ENCODE measurements at regions not wholly inside any gene's neighbourhood (a gene's known extent, or its start where the extent isn't known, plus 50 kb on each side); places are given as distances from the start of the nearest gene placed in this dataset.
"Not testable (repeated sequence)": the region's sequence is repeated elsewhere in the genome, so short reads cannot be mapped to it uniquely, and the experiment has no call there.

DNA sequence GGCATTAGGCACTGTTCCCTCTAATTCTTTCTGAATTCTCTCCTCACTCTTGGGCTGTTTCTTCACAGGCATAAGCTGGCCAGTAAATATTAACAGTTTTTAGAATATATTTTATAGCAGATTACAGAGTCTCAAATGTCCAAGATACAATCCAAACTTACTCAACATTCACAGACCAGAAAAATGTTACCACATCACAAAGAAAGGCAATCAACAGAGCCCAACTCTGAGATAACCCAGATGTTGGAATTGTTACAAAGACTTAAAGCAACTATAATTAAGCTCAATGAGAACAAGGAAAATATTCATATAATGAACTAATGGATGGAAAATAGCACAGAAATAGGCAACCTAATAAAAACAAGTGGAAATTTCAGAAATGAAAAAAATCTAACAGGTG, 401.1 kb upstream of the RGMB start:
- no peak for DNase-seq

DNA sequence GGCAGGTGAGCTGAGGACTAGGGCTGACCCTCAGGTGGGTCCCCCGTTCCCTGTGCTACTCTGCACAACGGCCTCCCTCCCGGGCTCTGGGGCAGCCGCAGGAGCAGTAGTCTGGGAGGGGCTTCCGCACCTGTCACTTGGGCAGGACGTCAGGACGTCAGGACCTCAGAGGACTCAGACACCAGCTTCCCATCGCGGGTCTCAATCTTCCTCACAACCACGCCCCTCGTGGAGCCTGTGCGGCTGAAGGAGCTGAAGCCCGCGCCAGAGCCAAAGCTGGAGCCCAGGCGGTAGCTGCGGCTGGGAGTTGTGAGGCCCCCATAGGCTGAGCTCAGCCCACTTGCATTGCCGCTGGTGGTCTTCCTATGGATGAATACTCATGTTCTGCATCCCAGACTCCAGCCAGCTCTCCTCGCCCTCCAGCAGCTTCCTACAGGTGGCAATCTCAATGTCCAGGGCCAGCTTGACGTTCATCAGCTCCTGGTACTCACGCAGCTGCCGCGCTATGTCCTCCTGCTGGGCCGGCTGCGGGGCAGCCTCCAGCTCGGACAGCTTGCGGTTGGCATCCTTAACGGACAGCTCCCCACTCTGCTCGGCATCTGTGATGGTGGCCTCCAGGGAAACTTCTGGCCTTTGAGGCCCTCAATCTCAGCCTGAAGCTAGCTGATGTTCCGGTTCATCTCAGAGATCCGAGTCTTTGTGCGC, 381.4 kb upstream of the RGMB start:
- Histone ChIP-seq H3K36me3 (no peaks in the 10 kb centered on the region), H3K4me3 (no peak overlapping the region), H3K9me3 (no peaks in the 10 kb centered on the region; the same call in 1 of the 2 replicates), H3K27me3 (no peaks in the 10 kb centered on the region)
- no peak for DNase-seq

More for the DNA sequence above, 401.1 kb upstream of the RGMB start:
- Histone ChIP-seq H3K27me3 (no peaks in the 10 kb centered on the region), H3K36me3 (no peaks in the 10 kb centered on the region), H3K9me3 (no peaks in the 10 kb centered on the region; the same call in 1 of the 2 replicates), H3K4me3 (no peak overlapping the region)

GRCh38 chr5:98393205-98393604, 380.3 kb upstream of the RGMB start:
- not testable (repeated sequence) for H3K9me3 ChIP-seq, H3K4me3 ChIP-seq, H3K27me3 ChIP-seq, DNase-seq, H3K36me3 ChIP-seq

DNA sequence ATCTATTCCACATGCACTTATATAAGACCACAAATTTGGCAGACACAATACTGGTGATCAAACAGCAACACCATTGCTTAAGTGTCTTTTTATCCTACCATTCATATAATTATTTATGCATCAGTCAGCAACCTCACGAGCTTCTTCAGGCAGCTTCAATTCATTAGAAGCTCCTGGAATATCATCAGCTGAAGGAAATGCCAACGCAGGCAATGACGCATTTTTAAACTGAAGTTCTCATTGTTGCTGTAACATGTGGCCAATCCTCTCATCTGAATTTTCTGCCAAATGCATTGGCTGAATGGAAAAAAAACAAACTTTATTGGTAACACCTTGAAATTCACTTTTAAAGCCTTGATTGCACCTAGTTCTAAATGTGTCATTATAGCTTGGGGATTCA, 376.4 kb upstream of the RGMB start:
- Histone ChIP-seq H3K36me3 (no peaks in the 10 kb centered on the region), H3K9me3 (no peaks in the 10 kb centered on the region)
- peak; percentile 17 for DNase-seq

DNA sequence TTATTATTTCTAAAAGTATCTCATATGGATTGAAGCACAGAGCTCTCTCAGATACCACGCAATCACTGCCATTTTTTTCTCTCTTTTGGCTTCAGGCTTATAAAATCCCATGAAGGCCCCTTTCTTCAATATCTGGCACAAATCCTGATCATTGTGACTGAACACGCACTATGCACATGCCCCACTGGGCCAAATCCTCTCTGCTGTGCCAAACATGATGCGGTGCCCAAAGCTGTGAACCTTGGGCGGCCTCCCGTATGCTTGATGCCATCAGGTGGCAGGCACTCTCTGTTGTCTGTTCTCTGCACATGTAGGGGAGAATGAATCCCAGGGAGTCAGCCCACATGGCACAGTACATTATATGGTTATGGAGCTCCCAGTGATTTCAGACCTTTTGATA, 375.0 kb upstream of the RGMB start:
- H3K4me3 ChIP-seq = no peak overlapping the region
- H3K27me3 ChIP-seq = no peaks in the 10 kb centered on the region
- H3K9me3 ChIP-seq = no peaks in the 10 kb centered on the region
- no peaks in the 10 kb centered on the region for H3K36me3 ChIP-seq
- DNase-seq = no peak

More for the DNA sequence above, 376.4 kb upstream of the RGMB start:
- Histone ChIP-seq H3K4me3 (no peak overlapping the region), H3K27me3 (no peaks in the 10 kb centered on the region)

- Histone ChIP-seq H3K4me3 (no peak overlapping the region), H3K36me3 (no peaks in the 10 kb centered on the region)
- no peak for DNase-seq
These were observed 371.8 kb upstream of the RGMB start for GRCh38 chr5:98401656-98402055.

GRCh38 chr5:98402130-98402529, 371.3 kb upstream of the RGMB start:
- no peaks in the 10 kb centered on the region for H3K27me3 ChIP-seq
- H3K9me3 ChIP-seq = no peaks in the 10 kb centered on the region
- no peaks in the 10 kb centered on the region for H3K36me3 ChIP-seq
- no peak for DNase-seq
- no peak overlapping the region for H3K4me3 ChIP-seq

More at GRCh38 chr5:98401656-98402055, 371.8 kb upstream of the RGMB start:
- Histone ChIP-seq H3K27me3 (no peaks in the 10 kb centered on the region), H3K9me3 (no peaks in the 10 kb centered on the region)

GRCh38 chr5:98403131-98403530, 370.3 kb upstream of the RGMB start:
- Histone ChIP-seq H3K27me3 (no peaks in the 10 kb centered on the region), H3K9me3 (no peaks in the 10 kb centered on the region), H3K36me3 (no peaks in the 10 kb centered on the region), H3K4me3 (no peak overlapping the region)
- DNase-seq = no peak

DNA sequence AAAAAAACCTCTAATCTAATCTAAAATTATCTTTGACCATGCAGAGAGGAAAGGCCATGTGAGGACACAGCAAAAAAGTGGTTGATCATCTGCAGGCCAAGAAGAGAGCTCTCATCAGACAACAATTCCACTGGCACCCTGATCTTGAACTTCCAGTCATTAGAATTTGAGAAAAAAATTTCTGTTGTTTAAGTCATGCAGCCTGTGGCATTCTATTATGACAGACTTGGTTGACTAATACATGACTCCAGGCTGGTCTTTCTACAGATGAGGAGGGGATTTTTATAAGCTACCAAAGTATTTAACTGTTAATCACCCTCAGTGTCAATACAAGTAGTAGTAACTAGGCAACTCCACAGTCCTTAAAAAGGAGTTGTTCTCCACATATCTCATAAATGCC, 358.5 kb upstream of the RGMB start:
- Histone ChIP-seq H3K9me3 (peaks cover 2% of the 10 kb centered on the region), H3K27me3 (no peaks in the 10 kb centered on the region), H3K36me3 (no peaks in the 10 kb centered on the region), H3K4me3 (no peak overlapping the region)
- peak; percentile 50 for DNase-seq

DNA sequence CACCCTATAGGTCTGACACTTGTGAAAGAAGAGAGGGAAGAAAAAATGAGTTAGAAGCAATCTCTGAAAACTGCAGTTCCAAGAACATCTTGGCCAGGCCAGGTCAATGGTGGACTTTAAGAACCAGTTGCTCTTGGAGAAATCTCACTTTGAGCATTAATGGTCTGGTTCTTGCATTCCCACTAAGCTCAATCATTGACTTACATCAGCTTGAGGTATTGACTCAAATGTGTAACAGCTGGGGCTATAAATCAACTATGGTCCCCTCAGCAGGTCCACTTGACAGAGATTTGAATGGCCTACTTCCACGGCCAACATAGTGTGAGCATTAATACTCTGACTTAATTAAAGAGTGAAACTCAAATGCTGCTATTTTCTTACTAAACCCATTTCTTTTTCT, 357.8 kb upstream of the RGMB start:
- no peak overlapping the region for H3K4me3 ChIP-seq
- H3K36me3 ChIP-seq = no peaks in the 10 kb centered on the region
- no peak for DNase-seq
- H3K27me3 ChIP-seq = no peaks in the 10 kb centered on the region
- H3K9me3 ChIP-seq = peaks cover 2% of the 10 kb centered on the region

DNA sequence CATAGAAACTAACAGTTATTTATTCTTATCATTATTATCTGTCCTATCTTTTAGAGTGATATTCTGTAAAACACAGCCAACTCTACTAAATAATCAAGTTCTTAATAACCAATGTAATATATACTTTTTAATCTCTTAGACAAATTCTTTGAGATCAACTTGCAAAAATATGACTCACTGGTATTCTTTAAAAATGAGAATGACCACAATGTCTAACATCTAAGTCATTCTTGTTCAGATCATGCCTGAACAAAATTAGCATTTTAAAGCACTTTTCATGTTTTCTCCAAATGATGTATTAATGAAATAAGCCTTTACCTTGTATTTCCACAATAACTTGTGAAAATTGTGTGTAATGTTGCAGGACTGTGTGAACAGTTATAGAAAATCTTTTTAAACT, 356.9 kb upstream of the RGMB start:
- no peak for DNase-seq
- no peak overlapping the region for H3K4me3 ChIP-seq
- no peaks in the 10 kb centered on the region for H3K36me3 ChIP-seq
- H3K27me3 ChIP-seq = no peaks in the 10 kb centered on the region
- peaks cover 2% of the 10 kb centered on the region for H3K9me3 ChIP-seq

DNA sequence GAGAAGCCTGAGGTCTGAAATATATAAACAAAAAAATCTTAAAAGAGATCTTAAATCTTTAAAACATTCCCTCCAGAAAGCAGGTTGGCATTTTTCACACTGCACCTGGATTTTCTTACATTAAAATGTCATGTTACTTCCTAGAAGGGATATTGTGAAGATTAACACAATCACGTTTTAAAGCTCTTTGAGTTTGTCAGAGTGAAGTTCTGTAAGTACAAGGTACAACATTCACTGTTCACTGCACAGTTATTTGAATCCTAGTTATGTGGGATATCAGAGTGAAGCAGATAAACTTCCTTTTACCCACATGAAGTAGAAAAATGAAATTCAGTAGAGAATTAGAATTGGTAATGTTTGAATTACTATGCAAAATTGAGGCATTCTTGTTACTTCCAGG, 353.6 kb upstream of the RGMB start:
- Histone ChIP-seq H3K4me3 (no peak overlapping the region), H3K9me3 (peaks cover 2% of the 10 kb centered on the region; the same call in 1 of the 2 replicates), H3K36me3 (no peaks in the 10 kb centered on the region), H3K27me3 (no peaks in the 10 kb centered on the region)
- no peak for DNase-seq

GRCh38 chr5:98424681-98425450, 348.6 kb upstream of the RGMB start:
- H3K9me3 ChIP-seq = no peaks in the 10 kb centered on the region
- no peaks in the 10 kb centered on the region for H3K36me3 ChIP-seq
- no peak overlapping the region for H3K4me3 ChIP-seq
- no peaks in the 10 kb centered on the region for H3K27me3 ChIP-seq
- no peak for DNase-seq

GRCh38 chr5:98425640-98426039, 347.8 kb upstream of the RGMB start:
- no peaks in the 10 kb centered on the region for H3K36me3 ChIP-seq
- no peaks in the 10 kb centered on the region for H3K9me3 ChIP-seq
- H3K27me3 ChIP-seq = no peaks in the 10 kb centered on the region
- no peak overlapping the region for H3K4me3 ChIP-seq
- no peak for DNase-seq

DNA sequence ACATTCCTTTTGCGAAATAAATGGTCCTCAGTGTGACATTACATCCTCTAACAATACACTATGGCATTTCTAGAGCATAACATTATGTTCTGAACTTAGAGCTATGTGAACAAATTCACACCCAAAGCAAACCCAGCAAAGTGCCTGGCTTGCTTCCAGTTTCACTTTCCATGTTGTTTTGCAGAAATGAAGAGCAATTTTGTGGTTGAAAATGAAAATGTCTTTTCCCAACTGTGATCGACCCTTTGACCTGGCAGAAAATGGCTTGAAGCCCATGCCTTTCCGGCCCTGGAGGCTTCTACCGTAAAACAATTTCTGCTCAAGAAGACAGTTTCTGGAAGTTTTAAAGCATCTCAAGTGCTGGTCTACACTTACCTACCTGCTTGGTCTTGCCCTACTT, 344.7 kb upstream of the RGMB start:
- Histone ChIP-seq H3K4me3 (no peak overlapping the region), H3K36me3 (no peaks in the 10 kb centered on the region), H3K27me3 (no peaks in the 10 kb centered on the region), H3K9me3 (peaks cover 8% of the 10 kb centered on the region)
- DNase-seq = no peak

DNA sequence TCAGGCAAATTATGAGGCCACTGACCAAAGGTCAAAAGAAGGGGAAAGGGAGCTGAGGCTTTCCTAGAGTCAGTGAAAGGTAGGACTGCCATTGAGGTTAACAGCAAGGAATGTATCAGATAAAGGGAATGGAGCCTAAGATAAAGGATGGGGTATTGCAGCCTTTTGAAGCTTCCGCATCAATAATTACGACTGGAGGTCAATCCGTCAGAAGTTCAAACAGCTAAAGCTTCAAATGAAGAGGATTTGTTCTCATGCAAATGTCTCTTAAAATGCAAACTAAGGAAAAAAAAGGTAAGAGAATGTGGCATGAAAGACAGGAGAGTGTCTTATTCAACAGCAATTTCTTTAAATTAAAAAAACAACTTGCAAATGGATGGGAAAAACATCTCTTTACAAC, 341.1 kb upstream of the RGMB start:
- Histone ChIP-seq H3K27me3 (no peaks in the 10 kb centered on the region), H3K36me3 (no peaks in the 10 kb centered on the region), H3K4me3 (no peak overlapping the region), H3K9me3 (peaks cover 28% of the 10 kb centered on the region)
- no peak for DNase-seq

GRCh38 chr5:98433022-98433421, 340.4 kb upstream of the RGMB start:
- no peaks in the 10 kb centered on the region for H3K36me3 ChIP-seq
- DNase-seq = no peak
- H3K4me3 ChIP-seq = no peak overlapping the region
- no peaks in the 10 kb centered on the region for H3K27me3 ChIP-seq
- H3K9me3 ChIP-seq = peaks cover 29% of the 10 kb centered on the region

GRCh38 chr5:98433673-98434072, 339.8 kb upstream of the RGMB start:
- Histone ChIP-seq H3K36me3 (no peaks in the 10 kb centered on the region), H3K4me3 (no peak overlapping the region), H3K27me3 (no peaks in the 10 kb centered on the region), H3K9me3 (peaks cover 30% of the 10 kb centered on the region)
- no peak for DNase-seq

All from MG63 (cell line).